HUDEP-2 (cell line): ENCODE measurements at regions not wholly inside any gene's neighbourhood (a gene's known extent, or its start where the extent isn't known, plus 50 kb on each side); places are given as distances from the start of the nearest gene placed in this dataset.
A peak's percentile ranks its signal among the peaks of the same experiment; 100 is the strongest.
"Not testable (repeated sequence)": the region's sequence is repeated elsewhere in the genome, so short reads cannot be mapped to it uniquely, and the experiment has no call there.

Source experiments
- DNase-seq, 76 experiments: peaks; one replicate each; lab custom pipeline; 2025; ENCODE audit not compliant: unreplicated experiment in 76 of 76; lab: John Stamatoyannopoulos, UW

DNA sequence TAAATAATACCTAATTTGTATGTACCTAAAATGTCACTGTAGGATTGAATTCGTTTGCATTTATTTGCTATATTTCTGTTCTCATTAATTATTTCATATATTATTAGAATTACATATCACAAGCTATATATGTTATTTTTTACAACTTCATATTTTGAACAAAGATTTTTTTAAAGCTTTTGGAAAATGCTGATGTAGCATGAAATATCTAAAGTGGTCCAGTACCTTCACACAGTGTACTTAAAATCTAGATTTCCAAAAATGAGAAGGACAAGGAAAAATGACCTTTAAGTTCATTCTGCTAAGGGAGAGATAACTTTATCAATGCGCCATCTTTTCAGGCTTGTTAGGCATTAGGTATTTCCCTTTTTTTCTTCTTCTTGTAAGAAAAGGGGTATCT is 71.8 kb downstream of the LARP7 start:
- no peak for DNase-seq

DNA sequence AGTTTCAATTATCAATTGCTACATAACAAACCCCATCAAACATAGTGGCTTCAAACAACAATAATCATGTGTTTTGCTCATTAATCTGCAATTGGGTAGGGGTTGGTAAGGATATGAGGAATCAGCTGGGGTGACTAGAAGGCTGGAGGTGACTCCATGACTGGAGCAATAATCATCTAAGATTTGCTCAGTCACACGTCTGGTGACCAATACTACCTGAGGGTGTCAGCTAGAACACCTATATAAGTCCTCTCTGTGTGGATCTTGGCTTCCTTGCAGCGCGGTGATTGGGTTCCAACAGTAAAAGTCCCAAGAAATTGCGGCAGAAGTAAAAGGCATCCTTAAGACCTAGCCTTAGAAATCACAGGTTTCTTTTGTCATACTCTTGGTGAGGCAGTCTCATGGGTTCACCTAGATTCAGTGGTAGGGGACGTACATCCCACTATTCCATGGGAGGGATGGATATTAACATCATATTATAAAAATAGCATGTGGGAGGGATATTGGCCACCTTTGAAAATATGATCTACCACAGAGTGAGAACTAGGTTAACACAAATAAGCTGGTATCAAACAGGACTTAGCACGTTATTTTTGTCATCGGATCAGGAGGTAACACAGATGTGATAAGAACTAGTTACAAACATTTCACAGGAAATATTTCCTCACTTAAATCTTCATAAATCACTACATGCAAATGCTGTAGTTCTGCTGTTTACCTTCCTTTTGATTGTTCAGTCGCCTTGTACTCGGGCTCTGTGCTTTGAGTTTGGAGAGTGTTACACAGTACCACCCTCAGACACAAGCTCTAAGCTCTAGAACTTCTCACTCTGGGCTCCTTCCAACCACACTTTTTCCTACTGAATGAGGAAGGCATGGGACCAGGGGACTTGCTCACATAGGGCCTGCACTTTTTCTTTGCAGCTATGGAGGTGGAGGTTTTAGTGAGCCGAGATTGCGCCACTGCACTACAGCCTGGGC is 78.3 kb downstream of the LARP7 start:
- DNase-seq: no peak

DNA sequence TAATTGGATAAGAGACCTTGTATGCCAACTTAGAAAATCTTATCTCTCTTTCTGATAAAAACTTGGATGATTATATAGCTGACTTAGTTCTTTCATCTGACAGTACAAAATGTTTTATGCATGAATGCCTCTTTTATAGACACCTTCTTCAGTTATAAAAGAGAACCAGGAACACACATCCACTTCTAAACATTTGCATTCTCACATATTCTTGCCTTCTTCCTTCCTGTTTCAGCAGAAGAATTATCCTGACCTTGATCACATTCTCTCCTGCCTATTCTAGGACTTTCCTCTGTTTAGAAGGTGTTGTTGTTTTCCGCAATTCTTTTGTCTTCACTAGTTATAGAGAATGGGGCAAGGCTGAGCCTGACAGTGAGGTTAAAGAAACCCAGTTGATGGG is 80.9 kb downstream of the LARP7 start:
- no peak for DNase-seq

DNA sequence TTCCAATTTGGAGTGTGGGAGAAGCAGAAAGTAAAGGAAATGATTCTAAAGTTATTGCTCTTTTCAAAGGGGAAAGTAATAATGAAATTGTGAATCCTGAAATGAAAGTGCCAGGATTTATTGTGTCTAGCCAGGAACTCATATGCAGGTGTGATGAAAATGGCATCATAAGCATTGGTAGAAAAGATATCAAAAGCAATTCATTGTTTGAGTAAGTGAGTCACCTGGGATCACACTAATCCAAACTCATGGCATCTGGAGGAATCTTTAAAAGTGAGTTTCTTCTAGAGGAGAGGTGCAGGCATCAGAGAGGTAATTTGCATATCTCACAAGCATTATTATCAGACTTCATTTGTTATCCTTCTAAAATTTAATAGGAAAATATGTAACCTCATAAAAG is 84.7 kb downstream of the LARP7 start:
- no peak for DNase-seq

DNA sequence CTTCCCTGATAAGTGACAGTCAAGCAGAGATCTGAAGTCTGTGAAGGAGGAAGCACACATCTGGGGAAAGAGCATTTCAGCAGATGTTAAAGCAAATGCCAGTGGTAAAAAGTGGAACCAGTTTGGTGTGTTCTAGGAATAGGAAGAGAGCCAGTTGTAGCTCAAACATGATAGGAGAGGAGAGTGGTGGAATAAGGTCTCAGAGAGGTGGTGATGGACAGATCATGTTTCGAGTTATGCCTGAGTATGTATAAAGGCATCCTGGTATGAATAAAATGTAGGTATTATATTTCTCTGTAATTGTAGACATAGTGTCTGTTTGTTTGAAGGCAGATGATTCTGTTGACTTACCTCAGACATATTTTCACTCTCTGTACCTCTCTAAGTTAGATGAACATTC is 89.1 kb downstream of the LARP7 start:
- no peak for DNase-seq

GRCh38 chr4:112727728-112728127 is 90.8 kb downstream of the LARP7 start:
- DNase-seq: not testable (repeated sequence)

DNA sequence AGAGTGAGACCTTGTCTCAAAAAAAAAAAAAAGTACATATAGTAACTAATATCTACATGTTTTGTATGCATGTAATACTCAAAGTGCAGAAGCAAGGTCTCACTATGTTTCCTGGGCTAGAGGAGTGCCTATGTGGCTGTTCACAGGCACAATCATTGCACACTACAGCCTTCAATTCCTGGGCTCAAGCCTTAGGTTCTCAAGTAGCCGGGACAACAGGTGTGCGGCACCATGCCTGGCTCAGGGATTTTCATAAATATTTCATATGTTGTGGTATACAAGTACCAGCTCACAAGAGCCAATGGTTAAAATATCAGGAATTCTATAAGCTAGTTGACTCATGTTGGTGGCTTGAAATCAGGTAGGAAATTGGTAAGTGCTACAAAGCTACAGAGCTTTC is 94.8 kb downstream of the LARP7 start:
- DNase-seq: no peak

DNA sequence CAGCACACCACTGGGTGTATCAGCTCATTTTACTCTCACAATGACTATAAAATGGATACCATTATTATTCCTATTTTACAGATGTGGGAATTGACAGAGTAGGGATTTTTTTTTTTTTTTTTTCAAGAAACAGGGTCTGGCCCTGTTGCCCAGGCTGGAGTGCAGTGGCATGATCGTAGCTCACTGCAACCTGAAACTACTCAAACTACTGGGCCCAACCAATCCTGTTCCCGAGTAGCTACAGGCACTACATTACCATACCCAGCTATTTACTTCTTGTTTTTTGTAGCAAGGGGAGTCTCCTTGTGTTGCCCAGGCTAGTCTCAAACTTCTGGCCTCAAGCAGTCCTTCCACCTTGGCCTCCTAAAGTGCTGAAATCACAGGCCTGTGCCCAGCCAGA is 95.2 kb downstream of the LARP7 start:
- no peak for DNase-seq

- DNase-seq: no peak
These were observed 98.6 kb downstream of the LARP7 start for GRCh38 chr4:112735474-112735951.

DNA sequence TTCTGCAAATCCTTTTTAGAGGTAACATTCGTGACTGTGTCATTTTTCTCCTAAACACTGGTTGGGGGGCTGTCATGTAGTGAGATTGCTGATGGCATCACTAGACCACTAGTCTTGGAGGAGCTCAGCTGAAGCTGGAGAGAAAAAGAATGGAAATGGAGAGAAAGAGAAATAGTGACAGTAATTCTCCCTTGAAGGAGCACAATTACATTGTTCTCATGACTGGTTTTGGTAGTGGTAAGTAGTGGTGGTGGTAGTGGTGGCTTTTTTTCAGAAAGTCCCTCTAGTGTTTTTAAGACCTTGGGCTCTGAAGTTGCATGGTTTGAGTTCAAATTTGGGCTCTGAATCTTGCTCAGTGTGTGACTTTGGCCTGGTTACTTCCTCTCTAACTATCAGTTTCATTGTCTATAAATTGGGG is 99.8 kb downstream of the LARP7 start:
- no peak for DNase-seq

- DNase-seq: no peak
These were observed 102.5 kb downstream of the LARP7 start for GRCh38 chr4:112739442-112739841.

GRCh38 chr4:112747036-112747435 is 110.1 kb downstream of the LARP7 start:
- no peak for DNase-seq

- no peak for DNase-seq
These were observed 111.5 kb downstream of the LARP7 start for GRCh38 chr4:112748352-112748878.

DNA sequence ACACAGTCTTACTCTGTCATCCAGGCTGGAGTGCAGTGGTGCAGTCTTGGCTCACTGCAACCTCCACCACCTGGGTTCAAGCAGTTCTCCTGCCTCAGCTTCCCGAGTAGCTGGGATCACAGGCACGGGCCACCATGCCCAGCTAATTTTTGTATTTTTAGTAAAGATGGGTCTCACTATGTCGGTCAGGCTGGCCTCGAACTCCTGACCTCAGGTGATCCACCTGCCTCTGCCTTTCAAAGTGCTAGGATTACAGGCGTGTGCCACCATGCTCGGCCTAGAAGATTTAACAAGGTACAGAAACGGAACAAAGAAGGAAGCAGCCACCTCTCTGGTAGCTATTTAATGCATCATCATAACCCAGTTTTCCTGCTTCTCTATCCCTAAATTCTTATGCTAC is 113.8 kb downstream of the LARP7 start:
- DNase-seq: not testable (repeated sequence)

- no peak for DNase-seq
These were observed 114.5 kb downstream of the LARP7 start for GRCh38 chr4:112751447-112751846.

- no peak for DNase-seq
These were observed 115.1 kb downstream of the LARP7 start for GRCh38 chr4:112752061-112752460.

- DNase-seq: no peak
These were observed 115.6 kb downstream of the LARP7 start for GRCh38 chr4:112752510-112752909.

DNA sequence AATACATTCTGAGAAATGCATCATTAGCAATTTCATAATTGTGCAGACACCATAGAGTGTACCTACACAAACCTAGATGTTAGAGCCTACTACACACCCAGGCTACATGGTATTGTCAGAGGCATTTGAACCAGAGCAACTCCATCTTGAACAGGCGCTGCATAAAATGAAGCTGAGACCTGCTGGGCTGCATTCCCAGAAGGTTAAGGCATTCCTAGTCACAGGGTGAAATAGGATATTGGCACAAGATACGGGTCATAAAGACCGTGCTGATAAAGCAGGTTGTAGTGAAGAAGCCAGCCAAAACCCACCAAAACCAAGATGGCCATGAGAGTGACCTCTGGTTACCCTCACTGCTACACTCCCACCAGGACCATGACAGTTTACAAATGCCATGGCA is 116.4 kb downstream of the LARP7 start:
- no peak for DNase-seq

DNA sequence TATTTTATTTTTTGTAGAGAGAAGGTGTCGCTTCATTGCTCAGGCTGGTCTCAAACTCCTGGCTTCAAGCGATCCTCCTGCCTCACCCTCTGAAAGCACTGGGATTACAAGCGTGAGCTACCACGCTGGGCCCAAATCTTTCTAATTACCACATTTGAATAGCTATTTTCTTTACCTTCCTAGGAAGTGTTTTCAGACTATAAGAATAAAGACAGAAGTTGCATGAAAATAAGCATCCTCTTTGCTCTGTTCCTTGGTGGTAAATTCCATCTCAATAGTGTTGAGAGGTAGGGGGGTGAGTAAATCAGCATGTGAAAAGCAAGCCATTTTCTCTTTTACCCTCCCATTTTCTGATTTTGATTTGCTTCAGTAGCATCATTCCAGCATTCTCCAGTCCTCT is 122.4 kb downstream of the LARP7 start:
- no peak for DNase-seq

- DNase-seq: peak in 15 of 76 experiments; percentile 1 to 33 (median 15)
These were observed 128.5 kb downstream of the LARP7 start for GRCh38 chr4:112765317-112765974.

- DNase-seq: peak in 13 of 76 experiments; percentile 2 to 20 (median 6)
These were observed 129.5 kb downstream of the LARP7 start for GRCh38 chr4:112766422-112766821.
